CD4-positive, alpha-beta T cell treated with Interleukin-12 subunit alpha and Interleukin-12 subunit beta, for 1 hour (primary cell): ENCODE measurements at regions not wholly inside any gene's neighbourhood (a gene's known extent, or its start where the extent isn't known, plus 50 kb on each side); places are given as distances from the start of the nearest gene placed in this dataset.

ENCODE experiments used
- DNase-seq: peaks from one replicate; pipeline ENCODE4 v3.0.0-alpha.2; 2020

DNA sequence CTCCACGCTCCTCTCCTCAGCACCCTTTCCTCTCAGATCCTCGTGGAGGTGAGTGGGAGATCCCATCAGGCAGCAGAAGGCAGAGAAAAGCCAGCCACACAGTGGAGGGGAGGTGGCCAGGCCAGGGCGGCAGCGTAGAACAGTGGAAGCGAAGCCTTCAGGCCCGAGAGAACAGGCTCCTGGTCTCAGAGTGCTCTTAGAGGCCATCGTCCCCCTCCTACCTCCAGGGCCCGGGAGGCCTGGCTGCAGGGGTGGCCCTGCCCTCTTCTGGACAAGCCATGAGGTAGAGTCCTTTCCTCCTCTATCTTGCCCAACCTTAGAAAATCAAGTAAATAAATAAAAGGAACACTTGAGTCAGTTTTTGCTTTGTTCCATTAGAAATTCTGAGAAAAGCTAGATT, 202.0 kb downstream of the KATNAL1 start:
- no peak for DNase-seq

DNA sequence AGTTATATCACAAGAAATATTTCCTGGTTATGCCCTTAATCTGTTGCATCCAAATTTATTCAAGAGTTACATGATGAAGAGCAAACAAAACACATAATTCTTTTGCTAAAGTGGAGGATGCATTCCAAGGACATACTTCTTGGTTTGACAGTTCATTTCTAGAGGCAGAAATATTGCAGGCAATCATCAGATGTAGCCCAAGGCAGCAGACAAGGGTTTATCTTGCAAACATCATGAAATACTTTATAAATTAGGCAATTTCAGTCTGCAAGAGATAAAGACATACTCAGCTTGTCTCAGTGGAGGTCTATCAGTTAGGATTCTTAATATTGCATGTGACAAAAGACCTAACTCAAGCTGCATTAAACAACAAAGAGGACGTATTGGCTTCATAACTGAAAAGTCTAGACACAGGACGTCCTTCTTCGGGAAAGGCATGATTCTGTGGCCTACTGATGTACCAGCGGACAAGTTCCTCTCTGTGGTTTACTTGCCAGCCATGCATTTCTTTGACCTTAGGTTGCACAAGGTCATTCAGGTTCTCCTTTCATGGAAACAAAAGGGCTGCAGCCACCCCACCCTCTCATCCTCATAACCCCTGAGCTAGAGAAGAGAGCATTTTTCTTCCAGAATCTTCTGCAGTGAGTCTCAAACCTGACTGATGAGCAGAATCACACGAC, 204.1 kb downstream of the KATNAL1 start:
- no peak for DNase-seq

DNA sequence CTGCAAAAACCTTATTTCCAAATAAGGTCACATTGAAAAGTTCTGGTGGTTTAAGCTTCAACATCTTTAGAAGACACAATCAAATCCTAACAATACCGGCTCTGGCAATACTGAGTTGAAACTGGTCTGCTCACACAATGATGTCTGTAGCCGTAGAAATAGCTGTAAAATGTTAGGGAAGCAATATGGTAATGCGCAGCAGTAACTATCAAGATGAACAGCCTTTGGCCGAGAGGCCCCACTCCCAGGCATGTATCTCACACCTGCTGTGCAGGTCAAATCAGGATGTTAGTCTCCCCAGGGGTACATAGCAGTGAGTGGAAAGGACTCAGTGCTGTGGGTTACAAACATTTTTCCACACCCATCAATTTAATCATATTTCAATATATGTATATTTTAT, 207.1 kb downstream of the KATNAL1 start:
- DNase-seq = no peak

DNA sequence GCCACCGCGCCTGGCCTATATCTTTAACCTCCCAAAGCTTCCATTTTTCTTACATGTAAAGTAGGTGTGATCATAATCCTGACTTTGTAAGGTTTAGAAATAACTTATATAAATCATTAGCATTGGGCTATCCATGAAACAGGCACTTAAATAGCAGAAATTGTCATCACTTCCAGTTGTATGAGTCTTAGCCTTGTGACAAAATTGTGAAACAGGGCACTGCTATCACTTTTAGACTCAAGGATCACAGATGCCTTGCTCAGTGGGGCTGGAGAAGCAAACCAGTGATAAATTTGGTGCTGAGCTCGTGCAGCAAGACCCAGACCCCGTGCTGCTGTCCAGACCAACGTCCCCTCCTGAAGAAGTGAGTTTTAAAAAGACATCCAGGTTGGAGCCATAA, 209.7 kb downstream of the KATNAL1 start:
- DNase-seq = no peak

DNA sequence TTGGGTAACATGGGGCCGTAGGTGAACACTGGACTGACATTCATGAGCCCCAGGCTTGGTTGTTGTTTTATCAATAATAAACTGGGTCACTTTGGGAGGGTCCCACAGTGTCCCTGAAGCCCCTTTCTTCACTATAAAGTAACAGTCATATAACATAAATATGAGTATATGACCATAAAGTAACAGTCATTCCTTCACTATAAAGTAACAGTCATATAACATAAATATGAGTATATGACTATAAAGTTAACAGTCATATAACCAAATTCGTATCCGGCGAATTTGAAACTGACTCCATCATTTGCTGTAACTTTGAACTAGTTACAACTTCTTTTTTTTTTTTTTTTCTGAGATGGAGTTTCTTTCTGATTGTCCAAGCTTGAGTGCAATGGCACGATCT, 210.3 kb downstream of the KATNAL1 start:
- DNase-seq = no peak

DNA sequence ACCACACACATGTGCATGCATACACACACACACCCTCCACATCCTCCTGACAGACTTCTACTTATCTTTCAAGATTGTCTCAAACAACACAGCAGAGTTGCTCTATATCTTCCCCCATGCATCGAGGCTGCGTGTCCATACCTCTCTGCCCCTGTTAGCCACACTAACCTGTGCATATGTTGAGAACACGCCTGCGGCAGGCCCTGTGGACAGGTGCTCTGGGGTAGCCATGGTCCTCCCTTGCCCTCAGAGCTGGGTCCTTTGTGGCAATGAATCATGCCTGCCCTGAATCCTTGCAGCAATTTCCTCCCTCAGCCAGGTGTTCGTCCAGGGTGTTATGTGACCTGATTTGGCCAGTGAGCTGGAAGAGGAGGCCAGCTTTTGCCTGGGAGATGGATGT, 213.3 kb downstream of the KATNAL1 start:
- no peak for DNase-seq

DNA sequence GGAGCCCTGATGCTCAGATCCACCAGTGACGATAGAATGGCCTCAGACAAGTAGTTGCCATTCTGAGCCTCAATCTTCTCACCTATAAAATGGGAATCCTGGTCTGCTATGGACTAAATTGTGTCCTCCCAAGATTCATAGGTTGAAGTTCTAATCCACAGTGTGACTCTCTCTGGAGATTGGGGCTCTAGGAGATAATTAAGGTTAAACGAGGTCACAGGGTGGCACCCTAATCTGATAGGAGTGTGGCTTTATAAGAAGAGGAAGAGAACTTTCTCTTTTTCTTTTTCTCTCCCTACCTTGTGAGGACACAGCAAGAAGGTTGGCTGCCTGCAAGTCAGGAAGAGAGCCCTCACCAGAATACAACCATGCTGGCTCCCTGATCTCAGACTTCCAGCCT, 214.1 kb downstream of the KATNAL1 start:
- no peak for DNase-seq

DNA sequence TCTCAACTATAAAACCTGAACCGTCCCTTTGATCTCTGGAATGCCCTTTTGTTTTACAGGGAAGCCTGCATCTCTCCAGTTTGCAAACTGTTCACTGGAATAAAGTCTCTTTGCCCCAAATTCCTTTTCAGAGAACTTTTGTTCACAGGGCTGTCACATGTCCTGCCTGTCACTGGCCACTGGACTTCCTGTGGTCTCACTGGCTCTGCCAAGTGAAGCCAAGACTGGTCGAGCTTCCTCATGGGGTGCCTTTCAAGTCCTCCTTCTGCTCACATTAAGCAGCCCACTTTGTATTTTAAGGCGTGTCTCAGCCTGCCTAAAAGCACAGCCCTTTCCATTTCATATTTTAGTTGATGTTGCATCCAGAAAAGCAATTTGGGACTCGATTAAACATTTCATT, 215.7 kb downstream of the KATNAL1 start:
- no peak for DNase-seq

DNA sequence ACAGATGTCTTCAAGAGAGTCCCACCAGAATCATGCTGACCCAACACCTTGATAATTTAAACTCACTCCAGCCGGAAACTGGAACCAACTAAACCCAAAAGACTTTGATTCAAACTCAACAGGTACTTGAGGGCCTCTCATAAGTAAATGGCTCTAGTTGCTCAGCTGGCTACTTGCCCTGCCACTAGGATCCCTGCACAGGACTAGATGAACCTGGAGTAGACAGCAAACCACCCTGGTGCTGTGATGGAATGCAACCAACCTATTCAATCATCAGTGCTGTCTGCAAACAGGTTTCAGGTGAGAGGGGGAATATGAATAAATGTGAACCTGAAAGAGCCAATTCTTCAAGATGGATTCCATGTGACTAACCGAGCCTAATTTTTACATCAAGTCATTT, 216.3 kb downstream of the KATNAL1 start:
- DNase-seq = no peak

DNA sequence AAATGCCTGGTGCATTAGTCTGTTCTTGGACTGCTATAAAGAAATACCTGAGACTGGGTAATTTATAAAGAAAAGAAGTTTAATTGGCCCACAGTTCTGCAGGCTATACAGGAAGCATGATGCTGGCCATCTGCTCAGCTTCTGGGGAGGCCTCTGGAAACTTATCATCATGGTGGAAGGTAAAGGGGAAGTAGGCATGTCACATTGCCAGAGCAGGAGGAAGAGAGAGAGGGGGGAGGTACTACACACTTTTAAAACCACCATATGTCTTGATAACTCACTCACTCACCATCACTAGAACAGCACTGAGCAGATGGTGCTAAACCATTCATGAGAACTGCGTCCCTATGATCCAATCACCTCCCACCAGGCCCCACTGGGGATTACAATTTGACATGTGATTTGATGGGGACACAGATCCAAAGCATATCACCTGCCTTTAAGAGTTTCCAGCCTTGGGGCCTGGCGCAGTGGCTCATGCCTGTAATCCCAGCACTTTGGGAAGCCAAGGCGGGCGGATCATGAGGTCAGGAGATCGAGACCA, 219.0 kb downstream of the KATNAL1 start:
- no peak for DNase-seq

DNA sequence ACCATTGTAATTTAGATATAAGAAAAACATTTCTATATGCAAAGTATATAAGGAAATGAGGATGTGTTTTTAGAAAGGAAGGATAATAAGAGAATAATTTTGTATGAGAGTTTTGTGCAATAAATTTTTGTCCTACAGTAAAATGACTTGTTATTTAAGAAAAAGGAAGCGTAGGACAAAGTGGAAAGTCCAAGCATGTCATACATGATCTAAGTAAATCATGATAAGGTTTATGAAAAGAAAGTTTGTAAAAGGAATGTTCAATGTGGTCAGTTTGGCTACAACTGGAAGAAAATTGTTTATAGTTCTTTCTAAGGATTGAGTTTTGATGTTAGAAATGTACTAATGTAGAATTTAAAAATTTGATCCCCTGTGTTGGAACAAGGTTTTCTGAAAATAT, 222.3 kb downstream of the KATNAL1 start:
- no peak for DNase-seq

DNA sequence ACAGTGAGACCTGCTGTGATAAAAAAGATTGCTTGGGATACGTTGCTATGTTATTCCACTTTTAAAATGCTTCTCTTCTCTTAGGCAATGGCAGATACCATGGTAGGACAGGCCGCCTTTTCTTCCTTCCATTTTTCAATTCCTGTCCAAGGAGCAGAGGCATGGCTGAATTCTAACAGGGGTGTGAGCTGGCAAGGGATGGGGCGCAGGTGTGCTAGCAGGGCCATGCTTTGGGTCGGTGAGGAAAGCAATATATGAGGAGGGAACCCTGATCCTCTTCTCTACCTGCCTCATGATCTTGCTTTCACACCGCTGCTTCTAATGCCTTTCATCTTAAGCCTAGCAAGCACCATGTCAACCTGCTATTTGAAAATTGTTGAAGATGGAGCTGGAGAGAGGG, 225.0 kb downstream of the KATNAL1 start:
- no peak for DNase-seq

DNA sequence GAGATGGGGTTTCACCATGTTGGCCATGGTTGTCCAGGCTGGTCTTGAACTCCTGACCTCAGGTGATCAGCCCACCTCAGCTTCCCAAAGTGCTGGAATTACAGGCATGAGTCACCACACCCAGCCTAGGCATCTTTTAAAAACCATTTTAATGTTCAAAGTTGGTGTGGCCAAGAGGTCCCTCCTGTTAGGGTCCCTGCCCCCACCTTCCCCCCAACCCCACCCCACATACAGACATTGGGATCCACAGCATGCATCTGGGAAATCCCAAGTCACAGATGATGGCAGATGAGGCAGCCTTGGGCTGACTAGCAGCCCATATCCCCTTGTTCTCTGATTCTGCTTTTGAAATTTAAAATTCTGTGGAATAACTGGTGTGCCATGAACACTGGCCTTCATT, 226.0 kb downstream of the KATNAL1 start:
- no peak for DNase-seq

DNA sequence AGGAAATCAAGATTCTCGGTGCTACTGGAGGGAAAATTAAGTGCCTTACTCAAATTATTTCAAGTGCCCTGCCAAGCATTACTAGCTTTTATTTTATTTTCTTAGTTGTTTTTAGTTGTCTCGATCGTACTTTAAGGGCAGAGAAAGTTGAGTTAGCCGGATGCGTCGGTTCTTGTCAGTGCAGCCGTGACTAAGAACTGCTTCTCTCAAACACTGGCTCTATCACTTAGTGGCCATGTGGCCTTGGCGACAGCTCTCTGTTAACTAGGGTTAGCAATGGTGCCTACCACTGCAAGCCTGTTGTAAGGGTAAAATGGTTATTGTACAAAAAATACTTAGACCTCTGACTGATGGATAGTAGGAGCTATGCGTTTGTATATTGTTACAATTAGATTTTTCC, 227.8 kb downstream of the KATNAL1 start:
- DNase-seq = no peak

DNA sequence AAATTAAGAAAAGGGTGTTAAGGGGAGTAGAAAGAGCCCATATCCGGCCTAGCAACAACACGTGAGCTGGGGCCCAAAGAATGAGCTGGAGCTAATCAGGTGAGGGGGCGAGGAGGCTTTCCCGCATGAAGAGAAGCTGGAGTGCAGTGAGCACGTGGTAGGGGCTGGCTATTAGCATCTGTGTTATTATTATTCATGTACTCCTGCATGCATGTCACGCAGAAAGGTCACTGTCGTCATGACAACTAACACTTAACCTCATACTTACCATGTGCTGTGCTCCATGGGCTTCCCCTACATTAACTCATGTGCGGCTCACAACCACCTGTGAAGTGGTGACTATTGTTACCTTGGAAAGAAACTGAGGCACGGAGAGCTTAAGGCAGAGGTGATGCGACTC, 227.6 kb upstream of the UBL3 start:
- DNase-seq = no peak

DNA sequence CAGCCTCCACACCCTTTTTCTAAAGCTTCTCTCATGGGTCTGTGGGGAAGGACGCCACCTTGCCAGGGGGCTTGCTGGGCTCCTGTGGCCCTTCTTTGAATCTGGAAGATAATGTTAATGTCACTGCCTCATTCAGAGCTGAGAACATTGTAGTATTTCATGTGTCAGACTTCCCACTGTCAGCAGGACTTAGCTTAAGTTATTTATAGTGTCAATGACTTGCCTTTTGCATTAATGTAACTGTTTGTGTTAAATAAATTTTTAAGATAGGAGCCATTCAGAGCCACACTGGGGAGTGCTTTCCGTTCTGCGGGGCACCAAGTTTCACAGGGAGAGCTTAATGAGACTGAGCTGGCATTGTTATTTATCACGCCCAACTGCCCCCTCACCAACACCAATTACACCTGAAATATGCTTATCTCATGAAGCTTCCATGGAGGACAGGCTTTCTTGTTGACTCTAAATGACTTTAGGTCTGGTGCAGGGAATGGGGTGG, 226.9 kb upstream of the UBL3 start:
- DNase-seq = no peak

DNA sequence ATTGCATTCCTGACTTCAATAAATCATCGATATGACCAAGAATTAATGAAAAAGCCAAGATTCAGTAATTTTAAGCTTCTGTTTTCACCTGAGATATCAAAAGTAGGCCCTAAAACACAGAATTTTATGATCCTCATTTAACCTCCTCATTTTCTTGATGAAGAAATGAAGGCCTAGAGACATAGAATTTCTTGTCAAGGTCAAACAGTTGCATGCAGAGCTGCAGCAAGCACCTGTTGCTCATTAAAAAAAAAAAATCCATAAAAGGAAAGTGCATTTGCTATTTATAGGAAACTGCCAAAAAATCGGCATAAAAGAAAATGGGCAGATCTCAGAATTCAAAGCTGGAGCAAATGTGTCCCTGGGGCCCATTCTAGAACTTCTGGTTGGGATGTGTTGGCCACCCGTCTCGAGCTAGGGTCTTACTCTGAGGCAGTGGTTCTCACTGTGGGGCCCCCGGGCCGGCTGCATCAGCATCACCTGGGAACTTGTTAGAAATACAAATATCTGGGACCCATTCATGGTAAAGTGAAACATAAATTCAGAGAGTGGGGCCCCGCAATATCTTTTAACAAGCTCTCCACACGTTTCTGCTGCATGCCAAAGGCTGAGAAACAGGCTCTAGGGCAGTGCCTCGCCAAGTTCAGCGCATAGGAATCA, 224.7 kb upstream of the UBL3 start:
- DNase-seq = no peak

DNA sequence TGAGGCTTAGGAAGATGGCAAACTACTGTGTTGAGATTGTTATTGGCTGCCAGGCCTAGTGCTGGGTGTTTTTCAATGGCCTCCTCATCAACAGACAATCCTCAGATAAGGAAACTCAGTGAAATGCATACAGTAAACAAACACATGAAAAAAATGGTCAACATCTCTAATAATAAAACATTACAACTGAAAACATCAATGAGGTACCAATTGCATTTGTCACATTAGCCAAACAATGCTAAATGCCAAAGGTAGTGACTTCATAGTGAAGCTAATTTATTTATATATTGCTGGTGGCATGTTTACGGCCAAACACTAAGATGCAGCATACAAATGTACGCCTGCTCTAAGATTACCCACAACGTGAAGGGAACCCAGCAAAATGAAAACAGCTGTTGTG, 224.0 kb upstream of the UBL3 start:
- no peak for DNase-seq

DNA sequence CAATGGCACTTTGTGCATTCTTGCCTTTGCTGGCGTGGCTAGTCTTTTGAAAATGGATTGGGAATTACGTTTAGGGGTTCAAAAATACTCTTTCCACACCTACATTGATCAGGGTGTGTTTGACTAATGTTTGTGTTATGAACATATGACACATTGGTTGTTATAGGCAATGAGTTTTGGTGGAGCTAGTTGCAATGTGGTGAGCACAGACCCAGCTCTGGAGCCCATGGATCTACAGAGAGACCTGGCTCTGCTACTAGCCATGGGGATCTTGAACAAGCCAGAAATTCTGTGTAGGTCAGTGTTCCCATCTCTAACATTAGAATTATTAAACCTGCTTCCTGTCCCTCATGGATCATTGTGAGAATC, 222.4 kb upstream of the UBL3 start:
- no peak for DNase-seq

DNA sequence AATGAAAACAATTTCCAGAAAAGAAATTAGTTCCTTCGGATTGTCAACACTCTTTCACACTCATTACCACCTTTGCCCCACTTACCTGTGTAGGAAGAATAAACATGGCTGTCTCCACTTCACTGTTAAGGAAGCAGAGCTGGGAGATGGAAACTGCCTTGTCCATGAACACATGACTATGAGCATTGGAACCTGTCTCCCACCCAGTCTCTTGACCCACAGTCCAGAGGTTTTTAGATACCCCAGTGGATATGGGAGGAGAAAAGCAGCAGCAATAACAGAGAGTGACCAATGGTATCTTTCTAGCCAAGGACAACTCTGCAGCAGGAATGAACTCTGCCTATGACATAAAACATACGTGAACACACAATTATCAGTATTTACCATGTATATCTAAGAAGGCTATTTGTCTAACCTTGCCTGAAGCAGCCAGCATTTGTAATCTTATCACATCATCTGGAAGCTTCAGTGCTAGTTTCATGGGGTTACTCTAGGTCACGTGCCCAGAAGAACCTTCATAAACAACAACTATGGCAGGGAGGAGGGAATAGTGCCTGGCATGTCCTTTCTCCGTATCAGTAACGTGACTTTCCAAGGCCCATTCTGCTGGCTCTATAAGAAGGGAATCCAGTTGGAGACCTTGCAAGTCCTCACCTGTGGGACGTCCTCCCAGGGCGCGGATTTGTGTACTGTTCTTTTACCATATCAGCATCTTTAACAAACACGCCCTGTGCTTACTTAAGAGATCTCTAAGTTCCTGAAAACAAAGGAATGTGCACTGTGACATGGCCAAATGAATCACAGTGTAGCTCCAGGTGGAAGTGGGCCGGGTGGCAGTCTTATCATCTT, 221.8 kb upstream of the UBL3 start:
- no peak for DNase-seq

DNA sequence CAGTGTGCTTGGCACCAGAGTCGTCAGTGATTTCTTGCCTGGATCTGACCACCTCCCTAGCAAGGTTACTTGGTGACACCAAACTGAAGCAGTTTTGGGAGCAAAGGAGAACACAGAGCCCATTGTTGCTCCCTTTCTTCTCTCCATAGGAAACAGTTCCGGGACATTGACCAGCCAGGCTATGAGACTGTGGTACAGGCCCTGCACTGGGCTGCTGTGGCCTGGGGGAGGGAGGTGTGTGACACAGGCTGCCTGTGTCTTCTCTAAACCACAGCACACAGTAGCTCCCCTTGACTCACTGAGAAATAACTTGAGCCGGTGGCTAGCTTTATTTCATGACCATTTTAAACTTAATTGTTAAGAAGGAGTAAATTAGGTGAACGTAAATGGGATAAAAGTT, 214.8 kb upstream of the UBL3 start:
- DNase-seq = no peak

DNA sequence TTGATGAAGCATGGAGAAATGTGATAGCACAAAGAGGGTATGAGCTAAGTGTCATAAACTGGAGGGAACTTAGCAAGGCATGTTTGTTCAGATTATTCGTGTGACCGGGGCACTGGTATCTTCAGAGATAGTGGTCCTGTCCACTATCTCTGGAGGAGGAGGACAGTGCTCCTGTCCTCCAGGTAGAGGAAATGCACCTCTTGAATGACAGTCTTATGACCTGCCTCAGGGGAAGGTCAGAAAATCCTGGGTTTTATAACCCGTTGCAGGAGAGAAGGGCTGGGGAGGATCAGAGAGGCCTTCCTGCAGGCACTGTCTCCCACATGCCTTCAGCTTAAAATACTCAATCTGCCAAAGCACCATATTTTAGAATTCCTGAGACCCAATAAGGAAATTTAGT, 213.5 kb upstream of the UBL3 start:
- DNase-seq = no peak

DNA sequence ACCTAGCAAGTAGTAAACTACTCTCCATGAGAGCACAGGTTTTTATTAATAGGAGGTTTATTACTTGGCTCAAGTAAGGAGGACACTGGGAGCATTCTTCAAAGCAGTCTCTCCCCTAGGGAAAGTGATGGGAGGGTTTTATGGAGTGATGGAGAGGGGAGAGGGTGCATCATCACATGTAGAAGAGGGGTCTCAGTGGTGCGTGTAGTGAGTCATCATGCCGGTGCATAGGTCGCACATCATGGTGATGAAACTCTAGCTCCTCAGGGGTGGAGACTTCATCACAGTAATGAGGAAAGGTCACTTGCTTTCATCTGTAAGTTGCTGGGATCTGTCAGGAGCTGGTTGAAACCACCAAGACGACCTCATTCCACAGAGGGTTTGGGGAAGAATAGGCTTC, 210.8 kb upstream of the UBL3 start:
- no peak for DNase-seq

DNA sequence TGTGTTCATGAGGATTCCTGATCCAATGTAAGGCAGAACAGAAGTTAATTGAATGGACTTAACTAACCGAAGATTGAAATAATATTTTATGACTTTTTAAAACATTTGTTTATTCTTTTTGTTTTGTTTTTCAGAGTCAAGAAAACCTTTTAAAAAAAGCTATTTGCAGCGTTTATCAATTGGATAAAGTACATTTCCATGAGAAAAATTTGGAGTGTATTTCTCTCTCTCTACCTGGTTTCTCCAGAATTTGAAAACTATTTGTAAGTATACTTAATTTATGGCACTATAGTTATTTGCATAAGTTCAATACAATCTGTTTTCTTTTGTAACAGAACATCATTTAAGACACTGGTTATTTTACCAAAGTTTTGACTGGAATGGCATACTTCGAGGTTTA, 208.0 kb upstream of the UBL3 start:
- no peak for DNase-seq
